GM06990 (cell line): ENCODE measurements at regions not wholly inside any gene's neighbourhood (a gene's known extent, or its start where the extent isn't known, plus 50 kb on each side); places are given as distances from the start of the nearest gene placed in this dataset.

Experiments
- DNase-seq: peaks from one replicate; pipeline ENCODE4 v3.0.0-alpha.2; 2011; ENCODE audit not compliant: insufficient read length; ENCODE audit errors: extremely low read depth
- H3K27me3 ChIP-seq: replicated peaks from 2 replicates; pipeline ENCODE4 v1.6.0; 2011; ENCODE audit warnings: low read length; ENCODE audit not compliant: control insufficient read depth, insufficient read depth
- H3K36me3 ChIP-seq: 2 replicates; pipeline ENCODE4 v1.5.1; 2011; ENCODE audit warnings: low read length; ENCODE audit not compliant: control insufficient read depth, insufficient read depth
- H3K4me3 ChIP-seq: replicated peaks from 2 replicates; pipeline ENCODE4 v1.5.1; 2011; ENCODE audit warnings: low read depth, mild to moderate bottlenecking, control low read depth, low read length
- TF ChIP-seq, protein P1 (sequence below): IDR thresholded peaks from 2 replicates; pipeline ENCODE4 v1.5.1; 2011; ENCODE audit warnings: low read length, control low read depth, mild to moderate bottlenecking, inconsistent platforms; ENCODE audit not compliant: insufficient read depth, poor library complexity, severe bottlenecking

DNA sequence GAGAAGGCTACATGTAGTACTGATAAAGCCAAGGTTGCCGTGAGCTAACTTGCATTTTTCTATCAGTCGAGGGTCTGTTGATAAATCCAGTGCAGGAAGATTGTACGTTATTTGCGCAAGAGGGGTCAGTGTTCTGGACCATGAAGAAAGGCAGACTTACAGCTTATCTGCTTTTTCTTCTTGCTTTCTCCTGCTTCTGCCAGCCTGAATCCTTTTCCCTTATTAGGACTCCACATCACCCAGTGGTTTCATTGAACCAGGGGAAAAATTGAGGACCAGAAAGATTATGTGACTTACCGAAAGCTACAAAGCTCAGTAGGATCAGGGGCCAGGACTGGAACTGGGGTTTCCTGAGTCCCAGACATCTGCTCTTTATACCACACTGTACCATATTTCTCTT is 534.6 kb upstream of the BRINP1 start:
- Histone ChIP-seq H3K36me3 (no peaks in the 10 kb centered on the region), H3K4me3 (no peak overlapping the region), H3K27me3 (no peaks in the 10 kb centered on the region)
- TF ChIP-seq, protein P1, sequence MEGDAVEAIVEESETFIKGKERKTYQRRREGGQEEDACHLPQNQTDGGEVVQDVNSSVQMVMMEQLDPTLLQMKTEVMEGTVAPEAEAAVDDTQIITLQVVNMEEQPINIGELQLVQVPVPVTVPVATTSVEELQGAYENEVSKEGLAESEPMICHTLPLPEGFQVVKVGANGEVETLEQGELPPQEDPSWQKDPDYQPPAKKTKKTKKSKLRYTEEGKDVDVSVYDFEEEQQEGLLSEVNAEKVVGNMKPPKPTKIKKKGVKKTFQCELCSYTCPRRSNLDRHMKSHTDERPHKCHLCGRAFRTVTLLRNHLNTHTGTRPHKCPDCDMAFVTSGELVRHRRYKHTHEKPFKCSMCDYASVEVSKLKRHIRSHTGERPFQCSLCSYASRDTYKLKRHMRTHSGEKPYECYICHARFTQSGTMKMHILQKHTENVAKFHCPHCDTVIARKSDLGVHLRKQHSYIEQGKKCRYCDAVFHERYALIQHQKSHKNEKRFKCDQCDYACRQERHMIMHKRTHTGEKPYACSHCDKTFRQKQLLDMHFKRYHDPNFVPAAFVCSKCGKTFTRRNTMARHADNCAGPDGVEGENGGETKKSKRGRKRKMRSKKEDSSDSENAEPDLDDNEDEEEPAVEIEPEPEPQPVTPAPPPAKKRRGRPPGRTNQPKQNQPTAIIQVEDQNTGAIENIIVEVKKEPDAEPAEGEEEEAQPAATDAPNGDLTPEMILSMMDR, result no peak
- DNase-seq, result no peak

- H3K4me3 ChIP-seq, result no peak overlapping the region
- no peak for DNase-seq
- no peaks in the 10 kb centered on the region for H3K27me3 ChIP-seq
- TF ChIP-seq, protein P1, result no peak
- H3K36me3 ChIP-seq, result no peaks in the 10 kb centered on the region
Observed at GRCh38 chr9:119902611-119903010, 533.4 kb upstream of the BRINP1 start.

DNA sequence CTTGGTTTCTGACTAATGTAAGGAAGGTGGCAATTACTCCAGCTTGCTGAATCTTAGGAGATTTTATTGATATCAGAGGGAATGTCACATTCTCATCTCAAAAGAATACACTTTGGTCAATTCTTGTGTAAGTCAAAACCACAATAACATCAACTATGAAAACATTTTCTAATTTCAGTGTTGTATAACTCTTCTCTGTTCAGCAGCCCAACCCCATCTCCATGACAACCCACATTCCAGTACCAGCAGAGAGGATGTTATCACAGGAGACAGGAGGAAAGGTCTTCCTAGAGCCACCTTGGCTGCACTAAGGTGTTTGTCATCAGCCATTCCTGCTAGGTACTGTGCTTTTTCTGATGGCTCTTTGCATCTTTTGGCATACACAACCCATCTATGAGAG is 529.1 kb upstream of the BRINP1 start:
- H3K36me3 ChIP-seq, result no peaks in the 10 kb centered on the region
- TF ChIP-seq, protein P1, result no peak
- no peak for DNase-seq

DNA sequence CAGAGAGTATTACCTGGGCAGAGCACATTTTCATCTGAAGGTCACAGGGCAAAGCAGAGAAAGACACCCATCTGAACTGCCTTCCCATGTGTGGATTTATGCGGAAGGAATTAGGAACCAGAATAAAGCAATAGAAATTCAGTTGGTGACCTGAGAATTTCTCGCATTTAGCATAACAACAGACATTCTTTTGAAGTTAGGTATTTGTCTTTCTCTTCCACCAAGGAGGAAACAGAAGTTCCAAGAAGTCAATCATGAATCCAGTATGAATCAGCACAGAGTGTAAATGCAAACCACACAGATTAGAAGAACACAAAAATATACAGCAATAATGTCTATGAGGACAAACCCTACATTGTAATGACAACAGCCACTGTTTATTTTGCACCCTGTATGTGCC is 515.2 kb upstream of the BRINP1 start:
- TF ChIP-seq, protein P1, result no peak
- no peak for DNase-seq
- no peaks in the 10 kb centered on the region for H3K36me3 ChIP-seq
- H3K4me3 ChIP-seq, result no peak overlapping the region
- H3K27me3 ChIP-seq, result no peaks in the 10 kb centered on the region

More for the DNA sequence above, 529.1 kb upstream of the BRINP1 start:
- Histone ChIP-seq H3K4me3 (no peak overlapping the region), H3K27me3 (no peaks in the 10 kb centered on the region)

GRCh38 chr9:119881898-119882297 is 512.7 kb upstream of the BRINP1 start:
- TF ChIP-seq, protein P1, result no peak
- Histone ChIP-seq H3K4me3 (no peak overlapping the region), H3K27me3 (no peaks in the 10 kb centered on the region; the same call in 1 of the 2 replicates), H3K36me3 (no peaks in the 10 kb centered on the region)
- no peak for DNase-seq

DNA sequence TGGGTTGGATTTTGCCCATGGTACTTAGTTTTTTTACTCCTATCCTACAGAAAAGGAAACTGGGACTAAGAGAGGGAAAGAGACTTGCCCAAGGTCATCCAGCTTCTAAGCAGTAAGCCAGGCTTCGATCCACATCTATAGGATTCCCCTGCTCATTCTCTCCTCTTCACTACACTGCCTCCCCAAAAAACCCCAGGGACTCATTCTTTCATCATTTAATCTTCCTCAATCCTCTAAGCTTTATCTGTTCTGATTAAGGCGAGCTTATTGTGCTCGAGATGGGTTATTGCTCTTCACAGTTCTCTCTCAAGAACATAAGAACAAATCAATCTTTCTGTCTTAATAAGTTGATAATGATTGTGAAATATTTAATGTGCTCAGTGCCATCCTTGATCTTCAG is 511.1 kb upstream of the BRINP1 start:
- no peaks in the 10 kb centered on the region for H3K36me3 ChIP-seq
- TF ChIP-seq, protein P1, result no peak
- H3K27me3 ChIP-seq, result no peaks in the 10 kb centered on the region; the same call in 1 of the 2 replicates
- DNase-seq, result no peak
- no peak overlapping the region for H3K4me3 ChIP-seq
